ENCODE measurements at regions not wholly inside any gene's neighbourhood (a gene's known extent, or its start where the extent isn't known, plus 50 kb on each side); places are given as distances from the start of the nearest gene placed in this dataset.
"Not testable (repeated sequence)": the region's sequence is repeated elsewhere in the genome, so short reads cannot be mapped to it uniquely, and the experiment has no call there.

GRCh38 chr14:71236487-71236886 lies 329.2 kb downstream of the PCNX1 start:
- ChIA-PET POLR2A (no interaction called here), CTCF (no interaction called here)

GRCh38 chr14:71237556-71237955 lies 330.3 kb downstream of the PCNX1 start:
- CTCF ChIA-PET, result no interaction called here
- POLR2A ChIA-PET, result no interaction called here

GRCh38 chr14:71238835-71239234 lies 331.6 kb downstream of the PCNX1 start:
- ChIA-PET CTCF (no interaction called here), POLR2A (no interaction called here)

- CTCF ChIA-PET, result no interaction called here
- POLR2A ChIA-PET, result interaction anchor here (0.6 kb wide), 1 partner anchor 498 kb away, joined by 8 read pairs; no protein-coding TSS in a partner anchor
Observed at GRCh38 chr14:71240171-71240570, 332.9 kb downstream of the PCNX1 start.

GRCh38 chr14:71240866-71241520 lies 333.7 kb downstream of the PCNX1 start:
- POLR2A ChIA-PET, result no interaction called here
- CTCF ChIA-PET, result interaction anchor here (0.6 kb wide), 1 partner anchor 11 kb away, joined by 4 read pairs; no protein-coding TSS in a partner anchor

GRCh38 chr14:71242237-71242748 lies 335.0 kb downstream of the PCNX1 start:
- ChIA-PET CTCF (no interaction called here), POLR2A (no interaction called here)

DNA sequence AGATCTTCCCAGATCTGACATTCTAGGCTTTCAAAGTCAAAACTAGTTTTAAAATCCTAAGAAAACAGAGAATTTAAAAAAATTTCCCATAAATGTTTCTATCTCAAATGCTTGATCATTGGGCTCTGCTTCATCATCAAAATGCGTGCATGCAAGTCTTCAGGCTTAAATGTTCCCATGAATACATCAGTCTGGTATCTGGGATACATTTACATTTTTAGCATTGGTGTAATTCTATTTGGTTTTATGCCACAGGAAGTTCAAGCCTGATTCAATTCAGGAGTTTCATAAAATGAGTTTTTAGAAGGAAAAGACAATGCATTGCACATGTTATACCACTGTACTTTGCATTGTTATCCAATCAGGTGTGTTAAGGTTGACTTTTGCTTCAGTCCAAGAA lies 336.4 kb downstream of the PCNX1 start:
- ChIA-PET POLR2A (no interaction called here), CTCF (no interaction called here)

GRCh38 chr14:71244341-71244740 lies 337.1 kb downstream of the PCNX1 start:
- ChIA-PET CTCF (no interaction called here), POLR2A (no interaction called here)

GRCh38 chr14:71245659-71246361 lies 338.6 kb downstream of the PCNX1 start:
- CTCF ChIA-PET, result no interaction called here
- POLR2A ChIA-PET, result no interaction called here

- CTCF ChIA-PET, result no interaction called here
- POLR2A ChIA-PET, result no interaction called here
Observed at GRCh38 chr14:71246539-71246938, 339.3 kb downstream of the PCNX1 start.

DNA sequence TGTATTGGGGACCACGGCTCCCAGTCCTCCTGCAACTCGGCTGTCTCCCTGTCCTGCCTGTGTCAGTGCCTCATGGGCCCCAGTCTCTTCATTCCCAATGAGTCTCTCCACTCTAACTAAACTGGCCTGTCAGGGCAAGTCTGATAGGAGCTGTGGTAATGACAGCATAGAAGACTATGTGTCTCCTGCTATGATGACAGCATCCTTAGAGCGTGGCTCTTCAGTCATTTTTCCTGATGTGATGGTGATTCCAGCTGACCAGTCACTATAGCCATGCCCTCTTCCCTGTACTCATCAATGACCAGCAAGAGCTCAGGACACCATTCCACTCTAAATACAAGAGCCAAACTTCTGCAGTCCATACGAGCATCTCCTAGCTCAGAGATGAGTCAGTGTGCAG lies 339.8 kb downstream of the PCNX1 start:
- POLR2A ChIA-PET, result no interaction called here
- CTCF ChIA-PET, result no interaction called here

- POLR2A ChIA-PET, result no interaction called here
- CTCF ChIA-PET, result no interaction called here
Observed at GRCh38 chr14:71248194-71248593, 340.9 kb downstream of the PCNX1 start.

- POLR2A ChIA-PET, result no interaction called here
- CTCF ChIA-PET, result no interaction called here
Observed at GRCh38 chr14:71250347-71250746, 343.1 kb downstream of the PCNX1 start.

DNA sequence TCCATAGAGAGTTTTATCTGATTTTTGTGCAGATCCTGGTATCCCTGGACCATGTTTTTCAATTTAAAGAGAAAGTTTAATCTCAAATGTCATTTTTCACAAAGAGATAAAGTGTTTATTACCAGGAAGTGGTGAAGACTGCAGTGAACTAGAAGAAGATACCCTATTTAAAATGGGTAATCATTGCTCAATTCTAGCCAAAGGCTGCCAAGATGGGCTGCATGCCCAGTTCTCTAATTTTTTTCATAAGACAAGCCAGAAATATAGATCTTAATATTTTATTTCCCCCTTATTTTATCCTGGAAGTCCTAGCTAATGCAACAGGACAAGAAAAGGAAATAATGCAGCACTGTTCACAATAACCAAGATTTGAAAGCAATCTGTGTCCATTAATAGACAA lies 343.5 kb downstream of the PCNX1 start:
- POLR2A ChIA-PET, result interaction anchor here (0.6 kb wide), 1 partner anchor 60 kb away, joined by 3 read pairs; no protein-coding TSS in a partner anchor
- CTCF ChIA-PET, result no interaction called here

DNA sequence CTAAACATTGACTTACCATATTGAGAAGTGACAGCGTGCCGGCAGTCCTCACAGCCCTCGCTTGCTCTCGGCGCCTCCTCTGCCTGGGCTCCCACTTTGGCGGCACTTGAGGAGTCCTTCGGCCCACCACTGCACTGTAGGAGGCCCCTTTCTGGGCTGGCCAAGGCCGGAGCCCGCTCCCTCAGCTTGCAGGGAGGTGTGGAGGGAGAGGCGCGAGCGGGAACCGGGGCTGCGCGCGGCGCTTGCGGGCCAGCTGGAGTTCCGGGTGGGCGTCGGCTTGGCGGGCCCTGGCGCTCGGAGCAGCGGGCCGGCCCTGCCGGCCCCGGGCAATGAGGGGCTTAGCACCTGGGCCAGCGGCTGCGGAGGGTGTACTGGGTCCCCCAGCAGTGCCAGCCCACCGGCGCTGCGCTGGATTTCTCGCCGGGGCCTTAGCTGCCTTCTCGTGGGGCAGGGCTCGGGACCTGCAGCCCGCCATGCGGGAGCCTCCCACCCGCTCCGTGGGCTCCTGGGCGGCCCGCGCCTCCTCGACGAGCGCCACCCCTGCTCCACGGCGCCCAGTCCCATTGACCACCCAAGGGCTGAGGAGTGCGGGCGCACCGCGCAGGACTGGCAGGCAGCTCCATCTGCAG lies 346.9 kb downstream of the PCNX1 start:
- CTCF ChIA-PET, POLR2A ChIA-PET: not testable (repeated sequence)

- ChIA-PET POLR2A (no interaction called here), CTCF (no interaction called here)
Observed at GRCh38 chr14:71261206-71261605, 353.9 kb downstream of the PCNX1 start.

DNA sequence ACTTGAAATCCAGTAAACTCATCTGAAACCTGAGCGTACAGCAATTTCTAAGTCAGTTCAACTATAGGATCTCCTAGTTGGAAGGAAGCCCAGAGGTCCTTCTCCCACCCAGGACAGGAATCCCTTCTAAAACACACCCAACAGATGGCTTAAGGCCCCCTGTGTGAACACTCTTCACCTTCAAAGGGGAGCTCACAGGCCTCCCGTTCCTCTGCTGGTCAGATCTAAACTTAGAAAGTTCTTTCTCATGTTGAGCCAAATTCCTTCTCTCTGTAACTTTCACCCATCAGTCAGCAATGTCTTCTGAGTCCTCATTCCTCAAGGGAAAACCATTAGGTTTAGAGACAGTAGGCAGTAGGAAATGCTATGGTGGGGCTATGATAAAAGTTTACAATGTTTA lies 355.2 kb downstream of the PCNX1 start:
- ChIA-PET POLR2A (no interaction called here), CTCF (no interaction called here)

DNA sequence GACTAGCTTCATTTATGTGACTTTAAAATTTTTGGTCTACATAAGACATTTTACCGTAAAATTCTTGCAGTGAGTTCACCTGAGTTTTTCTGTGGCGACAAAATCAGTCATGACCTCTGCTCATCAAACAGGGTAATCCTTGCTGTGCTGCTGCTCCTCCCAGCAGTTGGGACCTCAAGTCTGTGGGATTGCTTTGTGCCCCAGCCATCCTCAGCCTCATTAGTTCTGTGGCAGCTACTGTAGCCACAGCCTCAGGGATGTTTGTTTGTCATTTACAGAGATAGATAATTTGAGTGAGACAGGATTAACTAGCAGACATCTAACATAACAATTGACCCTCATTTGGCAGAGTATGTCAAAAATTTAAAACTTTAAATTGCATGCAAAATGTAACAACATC lies 357.0 kb downstream of the PCNX1 start:
- ChIA-PET CTCF (no interaction called here), POLR2A (no interaction called here)

- ChIA-PET POLR2A (no interaction called here), CTCF (interaction anchor here (0.6 kb wide), 1 partner anchor 390 kb away, joined by 3 read pairs; no protein-coding TSS in a partner anchor)
Observed at GRCh38 chr14:71267007-71267513, 359.8 kb downstream of the PCNX1 start.

DNA sequence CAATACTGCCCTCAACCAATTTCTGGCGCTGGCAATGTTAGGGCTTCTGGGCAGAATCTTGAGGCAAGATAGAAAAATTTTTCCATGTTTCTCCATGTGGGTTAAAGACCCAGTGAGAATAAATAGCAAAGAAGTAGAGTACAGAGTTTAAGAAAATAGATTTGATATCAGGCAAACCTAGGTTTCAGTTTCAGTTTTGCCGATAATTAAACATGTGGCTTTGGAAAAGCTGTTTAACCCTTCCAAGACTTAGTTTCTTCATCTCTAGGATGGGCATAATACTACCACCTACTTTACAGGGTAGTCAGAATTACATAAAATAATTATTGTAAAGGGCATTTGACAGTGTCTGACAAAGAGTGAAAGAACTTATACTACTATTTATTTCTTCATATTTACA lies 360.4 kb downstream of the PCNX1 start:
- POLR2A ChIA-PET, result no interaction called here
- CTCF ChIA-PET, result no interaction called here

- ChIA-PET POLR2A (no interaction called here), CTCF (no interaction called here)
Observed at GRCh38 chr14:71270111-71270510, 362.9 kb downstream of the PCNX1 start.

Data from activated CD8-positive, alpha-beta memory T cell treated with anti-CD3 and anti-CD28 coated beads for 36 hours (primary cell).